Dermis microvascular lymphatic vessel endothelial cell (primary cell): ENCODE measurements at regions not wholly inside any gene's neighbourhood (a gene's known extent, or its start where the extent isn't known, plus 50 kb on each side); places are given as distances from the start of the nearest gene placed in this dataset.
"Not testable (repeated sequence)": the region's sequence is repeated elsewhere in the genome, so short reads cannot be mapped to it uniquely, and the experiment has no call there.

Source experiments
- DNase-seq, 2 donors: peaks; one replicate each; pipeline versions ENCODE4 v3.0.0 to v3.0.0-alpha.2; 2010; ENCODE audit warnings: low read depth in 2 of 2

DNA sequence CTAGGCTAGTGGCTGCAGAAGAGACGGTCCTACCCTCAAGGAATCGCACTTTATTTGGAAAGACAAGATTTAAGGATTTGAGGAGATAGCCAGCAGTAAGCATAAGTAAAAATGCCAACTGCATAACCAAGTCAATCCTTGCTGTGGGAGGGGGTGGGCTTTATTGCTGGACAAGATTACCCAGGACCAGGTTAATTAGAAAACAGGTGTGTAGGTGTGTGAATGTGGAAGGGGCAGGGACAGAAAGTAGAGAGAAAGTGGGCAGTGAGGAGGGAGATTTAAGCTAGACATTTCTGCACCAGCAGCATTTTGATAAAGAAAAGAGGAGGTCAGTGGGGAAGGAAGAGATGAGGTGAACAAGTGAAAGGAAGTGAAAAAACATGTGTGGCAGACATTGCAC is 89.7 kb upstream of the OGFRL1 start:
- no peak for DNase-seq

DNA sequence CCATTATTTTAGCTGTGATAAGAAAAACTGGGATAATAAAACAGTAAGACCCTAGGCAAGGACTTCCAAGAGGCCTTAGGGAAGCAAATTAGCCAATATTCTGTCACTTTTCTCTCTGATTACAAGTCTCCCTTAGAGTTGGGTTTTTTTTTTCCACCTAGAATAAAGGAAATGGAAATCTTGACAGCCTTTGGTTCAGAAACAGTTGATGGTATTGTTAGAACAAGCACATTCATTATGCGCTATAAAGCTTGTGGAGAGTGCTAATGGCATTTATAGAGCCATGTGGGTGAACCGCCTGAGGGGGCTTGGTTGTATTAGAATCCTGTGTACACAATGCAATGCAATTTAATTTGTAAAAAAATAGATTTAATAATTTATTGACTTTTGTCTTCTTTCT is 88.9 kb upstream of the OGFRL1 start:
- no peak for DNase-seq

DNA sequence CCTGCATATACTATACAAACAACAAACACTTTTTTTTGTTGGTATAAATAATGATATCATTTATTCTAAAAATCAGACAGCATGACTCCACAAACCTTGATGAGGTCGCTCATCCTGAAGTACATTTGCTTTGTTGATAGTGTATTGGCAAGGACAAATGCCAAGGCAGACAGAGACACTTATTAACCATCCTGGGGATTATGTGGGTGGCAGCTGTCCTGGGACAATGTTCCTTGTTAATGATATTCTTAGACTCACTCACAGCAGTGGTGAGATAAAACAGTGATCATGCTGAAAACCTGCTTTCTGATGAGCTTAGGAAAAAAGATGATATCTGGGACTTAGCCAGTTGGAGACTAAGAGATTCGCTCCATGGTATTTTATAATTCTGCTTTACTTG is 85.4 kb upstream of the OGFRL1 start:
- no peak for DNase-seq

- DNase-seq = no peak
Measured at GRCh38 chr6:71204741-71205140, 83.9 kb upstream of the OGFRL1 start.

DNA sequence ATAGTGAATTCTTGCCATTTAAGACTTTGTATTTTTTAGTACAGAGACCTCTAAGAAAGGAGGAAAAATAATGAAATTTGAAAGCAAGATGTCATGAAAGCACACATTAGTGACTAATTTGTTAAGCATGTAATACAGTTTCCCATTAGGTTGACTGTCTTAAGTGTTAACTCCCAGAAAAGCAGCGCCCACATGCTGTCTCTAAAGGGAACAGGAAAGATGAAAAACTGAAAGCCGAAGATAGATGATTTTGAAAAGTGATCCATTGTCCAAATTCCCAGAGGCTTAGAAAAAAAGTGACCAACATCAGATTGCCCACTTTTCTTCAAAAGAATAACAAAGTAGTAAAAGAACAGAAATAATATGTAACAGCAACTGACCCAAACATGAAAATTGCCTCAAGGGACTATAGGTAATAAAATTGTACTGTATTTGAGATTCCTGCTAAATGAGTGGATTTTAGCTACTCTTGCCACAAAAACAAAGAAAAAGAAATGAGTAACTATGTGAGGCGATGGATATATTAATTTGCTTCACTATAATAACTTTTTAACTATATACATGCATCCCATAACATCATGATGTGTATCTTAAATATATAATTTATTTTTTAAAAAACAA is 83.2 kb upstream of the OGFRL1 start:
- DNase-seq = no peak

- DNase-seq = no peak
Measured at GRCh38 chr6:71206089-71206488, 82.5 kb upstream of the OGFRL1 start.

DNA sequence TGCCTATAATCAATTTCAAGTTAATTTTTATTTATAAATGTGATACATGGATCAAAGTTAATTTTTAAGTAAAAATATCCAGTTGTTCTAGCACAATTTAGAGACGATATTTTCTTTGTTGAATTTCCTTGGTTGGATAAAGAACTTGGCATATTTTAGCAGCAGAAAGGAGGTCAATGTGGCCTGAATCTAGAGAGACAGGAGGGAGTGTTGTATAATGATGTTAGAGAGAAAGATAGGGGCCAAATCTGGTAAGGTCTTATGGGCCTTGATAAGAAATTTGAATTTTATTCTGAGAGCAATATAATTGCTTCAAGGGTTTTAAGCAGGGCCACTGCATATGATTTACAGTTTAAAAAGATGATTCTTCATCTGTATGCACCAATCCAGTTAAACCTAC is 79.4 kb upstream of the OGFRL1 start:
- DNase-seq = no peak

GRCh38 chr6:71209626-71210025 is 79.0 kb upstream of the OGFRL1 start:
- no peak for DNase-seq

DNA sequence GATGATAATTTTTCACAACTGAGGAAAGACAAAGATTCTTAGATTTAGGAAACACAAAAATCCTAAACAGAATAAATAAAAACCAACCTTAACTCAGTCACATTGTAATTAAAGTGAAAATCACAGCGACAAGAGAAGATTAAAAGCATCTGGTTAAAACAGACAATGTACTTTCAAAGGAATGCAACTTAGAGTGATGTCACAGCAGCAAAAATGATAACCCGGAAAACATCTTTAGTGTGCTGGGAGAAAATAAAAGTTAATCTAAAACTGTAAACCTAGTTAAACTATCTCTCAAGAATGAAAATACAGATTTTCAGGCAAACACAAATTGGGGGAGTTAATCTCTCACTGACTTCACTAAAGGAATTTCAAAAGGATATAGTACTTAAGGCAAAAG is 76.8 kb upstream of the OGFRL1 start:
- DNase-seq = no peak

DNA sequence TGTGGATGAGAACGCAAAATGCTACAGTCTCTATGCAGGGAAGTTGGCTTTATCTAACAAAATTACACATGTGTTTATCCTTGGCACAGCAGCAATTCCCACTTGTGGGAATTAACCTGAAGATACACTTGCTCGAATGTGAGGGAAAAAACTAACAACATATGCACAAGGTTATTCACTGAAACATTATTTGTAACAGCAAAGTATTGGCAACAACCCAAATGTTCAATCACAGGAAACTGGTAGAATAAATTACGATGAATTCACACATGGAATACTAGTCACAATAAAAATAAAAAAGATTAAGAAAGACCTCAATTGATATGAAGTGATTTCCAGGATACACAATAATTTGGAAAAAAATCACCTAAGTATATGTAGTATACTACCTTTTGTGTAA is 68.1 kb upstream of the OGFRL1 start:
- peak in 1 of 2 donors; percentile 60 for DNase-seq

DNA sequence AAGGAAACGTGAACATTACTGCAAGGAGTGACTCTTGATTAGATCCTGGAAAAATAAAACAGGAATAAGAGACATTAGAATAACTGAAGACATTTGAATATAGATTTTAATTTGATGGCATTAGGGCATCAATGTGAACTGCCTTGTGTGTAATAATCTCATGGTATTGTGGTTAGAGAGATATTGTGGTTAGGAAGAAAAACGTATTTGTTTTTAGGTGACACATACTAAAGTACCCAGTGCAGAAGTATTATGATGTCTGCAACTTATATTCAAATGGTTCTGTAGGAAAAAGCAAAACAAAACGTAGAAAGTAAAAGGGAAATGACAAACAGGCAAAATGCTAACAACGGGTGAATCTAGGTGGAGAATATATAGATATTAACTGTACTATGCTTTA is 65.9 kb upstream of the OGFRL1 start:
- DNase-seq = no peak

- no peak for DNase-seq
Measured at GRCh38 chr6:71224011-71224410, 64.6 kb upstream of the OGFRL1 start.

DNA sequence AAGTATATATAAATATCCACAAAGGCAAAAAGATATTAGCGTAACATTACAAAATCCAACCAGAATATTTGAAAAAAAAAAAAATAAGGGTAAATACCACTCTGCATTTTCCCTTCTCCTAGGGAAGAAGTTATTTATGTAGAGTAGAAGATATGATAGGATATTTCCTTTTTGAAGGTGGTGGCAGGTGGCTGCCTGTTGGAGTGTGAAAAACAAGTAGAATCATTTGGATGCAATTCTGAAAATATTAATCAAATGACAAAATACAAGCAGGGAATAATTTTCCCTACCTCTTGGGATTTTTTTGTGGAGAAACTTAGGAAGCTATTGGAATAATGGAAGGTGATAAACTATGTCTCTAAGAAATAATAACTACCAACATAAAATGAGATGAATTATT is 62.5 kb upstream of the OGFRL1 start:
- no peak for DNase-seq

DNA sequence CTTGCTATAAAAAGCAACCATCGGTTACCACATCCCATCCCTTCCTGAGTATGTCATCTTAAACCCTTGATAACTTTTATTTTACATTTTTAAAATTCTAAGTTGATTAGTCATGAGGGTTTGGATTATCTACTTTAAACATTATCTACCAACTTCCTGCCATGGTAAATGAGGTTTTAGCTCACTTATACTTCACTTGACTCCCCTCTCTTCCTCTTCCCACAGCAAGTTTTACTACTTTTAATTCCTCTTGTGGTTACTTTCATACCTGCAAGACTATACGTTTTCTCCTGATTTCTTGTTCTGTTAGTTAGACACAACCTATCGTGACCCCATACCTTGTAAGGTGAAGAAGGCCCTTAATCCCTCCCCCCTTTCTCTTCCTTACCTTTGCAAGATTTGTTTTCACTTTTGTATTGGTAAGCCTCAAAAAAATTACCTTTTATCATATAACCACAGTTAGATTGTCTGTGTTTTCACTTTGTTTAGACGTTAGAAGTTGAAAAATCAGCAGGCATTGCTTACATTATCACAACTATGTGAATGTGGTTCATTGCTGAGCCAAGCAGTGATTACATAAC is 60.1 kb upstream of the OGFRL1 start:
- no peak for DNase-seq

DNA sequence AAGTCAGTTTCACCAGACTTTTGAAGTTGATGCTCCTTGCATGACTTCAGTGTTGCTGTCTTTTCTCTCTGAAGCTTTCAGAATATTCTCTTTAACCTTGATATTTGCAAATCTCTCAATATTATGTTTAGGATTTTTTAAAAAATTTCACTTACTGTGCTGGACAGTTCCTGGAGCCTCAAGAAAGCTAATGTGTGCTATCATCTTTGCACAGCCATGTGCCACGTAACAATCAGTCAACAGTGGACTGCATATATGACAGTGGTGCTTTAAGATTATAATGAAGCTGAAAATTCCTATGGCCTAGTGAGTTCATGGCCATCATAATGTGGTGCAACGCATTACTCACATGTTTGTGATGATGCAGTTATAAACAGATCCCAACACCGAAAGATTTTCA is 59.1 kb upstream of the OGFRL1 start:
- DNase-seq = no peak

- not testable (repeated sequence) for DNase-seq
Measured at GRCh38 chr6:71232890-71233289, 55.7 kb upstream of the OGFRL1 start.

DNA sequence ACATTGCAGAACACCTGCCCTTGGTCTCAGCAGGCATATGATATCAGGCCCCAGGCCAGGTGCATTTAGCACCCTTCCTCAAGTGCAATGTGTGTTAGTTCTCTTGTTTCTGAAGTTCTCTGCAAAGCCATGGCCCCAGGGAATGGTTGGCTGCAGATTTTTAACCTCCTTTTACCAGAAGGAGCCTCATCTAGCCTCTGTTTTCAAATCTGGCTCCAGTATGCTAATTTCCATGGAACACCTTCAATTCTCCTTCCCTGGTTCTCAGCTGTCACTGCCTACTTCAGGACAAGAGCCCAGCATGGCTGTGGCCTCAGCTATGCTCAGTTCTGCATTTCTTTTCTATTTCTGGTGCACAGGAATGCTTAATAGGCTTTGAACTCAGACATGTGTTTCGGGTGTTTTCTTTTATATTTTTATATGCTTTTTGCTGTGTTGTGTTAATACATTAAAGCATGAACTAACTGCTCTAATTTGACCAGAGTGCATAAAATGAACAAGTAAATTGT is 51.6 kb upstream of the OGFRL1 start:
- DNase-seq = no peak

GRCh38 chr6:71238351-71238750 is 50.3 kb upstream of the OGFRL1 start:
- no peak for DNase-seq
